ENCODE measurements at regions not wholly inside any gene's neighbourhood (a gene's known extent, or its start where the extent isn't known, plus 50 kb on each side); places are given as distances from the start of the nearest gene placed in this dataset.

GRCh38 chr2:177031438-177032180, 181.0 kb upstream of the HNRNPA3 start:
- CTCF ChIA-PET, result no interaction called here
- H3K36me3 ChIP-seq (ENCODE audit: control insufficient read depth, insufficient read depth, low read length), result no peaks in the 10 kb centered on the region
- H3K4me3 ChIP-seq (ENCODE audit: low read depth in 2 of 2, low read length in 2 of 2), result no peak overlapping the region
- DNase-seq (ENCODE audit: low read depth, low spot score), result no peak
- no TSS peak for BruUV-seq (replicated peaks)
- in situ Hi-C loops (cut with HindIII; ENCODE audit: low pct_unique_long_range_greater_than_20kb, low sequenced_read_pairs) (no loop called here), intact Hi-C loops (cut with micrococcal nuclease; ENCODE audit: unreplicated experiment) (no loop called here)
- no peak for ATAC-seq
- TF ChIP-seq SIN3A (IDR thresholded peaks at IDR 0.05; ENCODE audit: borderline replicate concordance, insufficient read depth, low read depth, low read length), result no peak
- TF ChIP-seq POLR2AphosphoS5 (IDR thresholded peaks at IDR 0.05; ENCODE audit: low read depth, low read length), result no peak
- TF ChIP-seq TCF7L2 (IDR thresholded peaks at IDR 0.05; ENCODE audit: low read depth, low read length), result no peak
- no peak for TF ChIP-seq REST (IDR thresholded peaks at IDR 0.05; ENCODE audit: insufficient read depth in 1 of 2, low read depth in 2 of 2, low read length in 1 of 2)
- TF ChIP-seq CTCF (IDR thresholded peaks at IDR 0.05), result no peak
- H3K27me3 ChIP-seq (ENCODE audit: control insufficient read depth, insufficient read depth, low read length), result peaks cover 2% of the 10 kb centered on the region; the same call in 1 of the 2 replicates
- H3K4me1 ChIP-seq (ENCODE audit: control insufficient read depth, insufficient read depth, low read length), result no peaks in the 10 kb centered on the region
- no peak overlapping the region for H3K27ac ChIP-seq (ENCODE audit: low read length)
- H3K9me3 ChIP-seq (ENCODE audit: control insufficient read depth, insufficient read depth, low read depth, low read length), result no peaks in the 10 kb centered on the region
- POLR2A ChIA-PET, result no interaction called here

- no peak for ATAC-seq
Observed at GRCh38 chr2:177036747-177037146, 175.8 kb upstream of the HNRNPA3 start.

More at GRCh38 chr2:177036747-177037146, 175.8 kb upstream of the HNRNPA3 start:
- no peak for DNase-seq (ENCODE audit: low read depth, low spot score)
- BruUV-seq (replicated peaks), result no TSS peak
- TF ChIP-seq CTCF (IDR thresholded peaks at IDR 0.05), result no peak
- TF ChIP-seq POLR2AphosphoS5 (IDR thresholded peaks at IDR 0.05; ENCODE audit: low read depth, low read length), result no peak
- no peak for TF ChIP-seq SIN3A (IDR thresholded peaks at IDR 0.05; ENCODE audit: borderline replicate concordance, insufficient read depth, low read depth, low read length)
- no peak for TF ChIP-seq REST (IDR thresholded peaks at IDR 0.05; ENCODE audit: insufficient read depth in 1 of 2, low read depth in 2 of 2, low read length in 1 of 2)
- no peak for TF ChIP-seq TCF7L2 (IDR thresholded peaks at IDR 0.05; ENCODE audit: low read depth, low read length)
- intact Hi-C loops (cut with micrococcal nuclease; ENCODE audit: unreplicated experiment), result no loop called here
- POLR2A ChIA-PET, result no interaction called here
- H3K36me3 ChIP-seq (ENCODE audit: control insufficient read depth, insufficient read depth, low read length), result no peaks in the 10 kb centered on the region
- H3K27me3 ChIP-seq (ENCODE audit: control insufficient read depth, insufficient read depth, low read length), result peaks cover under 1% of the 10 kb centered on the region
- CTCF ChIA-PET, result no interaction called here
- no peak overlapping the region for H3K4me3 ChIP-seq (ENCODE audit: low read depth in 2 of 2, low read length in 2 of 2)
- no peaks in the 10 kb centered on the region for H3K9me3 ChIP-seq (ENCODE audit: control insufficient read depth, insufficient read depth, low read depth, low read length)
- H3K4me1 ChIP-seq (ENCODE audit: control insufficient read depth, insufficient read depth, low read length), result peaks cover 6% of the 10 kb centered on the region; the same call in 1 of the 2 replicates
- H3K27ac ChIP-seq (ENCODE audit: low read length), result no peak overlapping the region
- in situ Hi-C loops (cut with HindIII; ENCODE audit: low pct_unique_long_range_greater_than_20kb, low sequenced_read_pairs), result no loop called here
